ENCODE measurements at regions not wholly inside any gene's neighbourhood (a gene's known extent, or its start where the extent isn't known, plus 50 kb on each side); places are given as distances from the start of the nearest gene placed in this dataset.
"Not testable (repeated sequence)": the region's sequence is repeated elsewhere in the genome, so short reads cannot be mapped to it uniquely, and the experiment has no call there.

DNA sequence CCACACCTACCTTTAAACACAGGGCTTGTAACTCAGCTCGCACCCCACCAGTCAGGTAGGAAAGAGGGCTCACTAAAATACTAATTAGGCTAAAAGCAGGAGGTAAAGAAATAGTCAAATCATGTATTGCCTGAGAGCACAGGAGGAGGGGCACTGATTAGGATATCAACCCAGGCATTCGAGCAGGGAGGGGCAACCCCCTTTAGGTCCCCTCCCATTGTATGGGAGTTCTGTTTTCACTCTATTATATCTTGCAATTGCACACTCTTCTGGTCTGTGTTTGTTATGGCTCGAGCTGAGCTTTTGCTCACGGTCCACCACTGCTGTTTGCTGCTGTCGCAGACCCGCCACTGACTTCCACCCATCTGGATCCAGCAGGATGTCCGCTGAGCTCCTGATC lies 657.2 kb downstream of the PRIM2 start:
- Histone ChIP-seq H3K79me2 (ENCODE audit: insufficient read depth) (no peaks in the 10 kb centered on the region), H3K27me3 (replicated peaks; ENCODE audit: insufficient read depth) (no peaks in the 10 kb centered on the region), H3F3A (ENCODE audit: insufficient read depth) (peaks cover 9% of the 10 kb centered on the region; the same call in 1 of the 2 replicates), H3K9me3 (ENCODE audit: low read depth) (no peaks in the 10 kb centered on the region), H3K4me3 (no peak overlapping the region), H3K9me2 (ENCODE audit: insufficient read depth) (no peaks in the 10 kb centered on the region), H2AFZ (no peak overlapping the region), H3K4me2 (ENCODE audit: unreplicated experiment) (no peak overlapping the region), H3K36me3 (ENCODE audit: low read depth) (no peaks in the 10 kb centered on the region), H4K20me1 (ENCODE audit: insufficient read depth) (no peaks in the 10 kb centered on the region), H3K9ac (no peak overlapping the region), H3K27ac (no peak overlapping the region), H3K4me1 (ENCODE audit: insufficient read depth) (peaks cover 12% of the 10 kb centered on the region)
- TF ChIP-seq EZH2 (IDR thresholded peaks at IDR 0.05; ENCODE audit: insufficient read depth, poor library complexity, severe bottlenecking) (no peak), EZH2phosphoT487 (IDR thresholded peaks at IDR 0.05; ENCODE audit: insufficient read depth, low read depth) (no peak)
- no peak for DNase-seq
- 65 to 84% methylated on average over 7 of the region's 7 CpGs for WGBS, 2 experiments (ENCODE audit: low coverage in 1 of 2, low lambda C conversion rate in 2 of 2, missing lambda C conversion rate in 2 of 2)
- in situ Hi-C loops (cut with MboI): no loop called here

GRCh38 chr6:57975127-57975526 lies 657.7 kb downstream of the PRIM2 start:
- H3K4me1 ChIP-seq (ENCODE audit: insufficient read depth): peaks cover 12% of the 10 kb centered on the region
- DNase-seq; H3K9ac ChIP-seq; H3K79me2 ChIP-seq (ENCODE audit: insufficient read depth); H3K9me2 ChIP-seq (ENCODE audit: insufficient read depth); H2AFZ ChIP-seq; H3F3A ChIP-seq (ENCODE audit: insufficient read depth); H3K4me3 ChIP-seq; H4K20me1 ChIP-seq (ENCODE audit: insufficient read depth); H3K9me3 ChIP-seq (ENCODE audit: low read depth); H3K4me2 ChIP-seq (ENCODE audit: unreplicated experiment); H3K27me3 ChIP-seq (replicated peaks; ENCODE audit: insufficient read depth); in situ Hi-C loops (cut with MboI); H3K36me3 ChIP-seq (ENCODE audit: low read depth); H3K27ac ChIP-seq: not testable (repeated sequence)
- WGBS, 2 experiments (ENCODE audit: low coverage in 1 of 2, low lambda C conversion rate in 2 of 2, missing lambda C conversion rate in 2 of 2): 87 to 90% methylated on average over 10 of the region's 10 CpGs

GRCh38 chr6:57976371-57976770 lies 658.9 kb downstream of the PRIM2 start:
- in situ Hi-C loops (cut with MboI): not testable (repeated sequence)

DNA sequence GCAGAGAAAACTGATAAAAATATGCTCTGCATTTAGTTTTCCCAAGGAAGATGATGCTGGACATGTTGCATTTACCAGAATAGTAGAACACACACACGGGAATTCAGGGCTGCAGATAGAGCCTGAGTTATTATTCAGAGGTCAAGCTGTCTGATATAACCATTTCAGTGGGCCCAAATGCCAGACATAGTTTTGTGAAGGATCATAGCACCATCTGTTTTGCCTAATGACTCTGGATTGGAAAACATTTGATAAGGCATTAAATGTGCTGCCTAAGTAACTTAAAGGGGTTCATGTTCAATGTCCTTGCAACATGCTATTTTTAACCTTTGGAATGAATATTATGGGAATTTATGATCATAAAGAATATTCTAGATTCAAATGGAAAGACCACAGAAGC lies 666.2 kb downstream of the PRIM2 start:
- H3K9me2 ChIP-seq (ENCODE audit: insufficient read depth); H4K20me1 ChIP-seq (ENCODE audit: insufficient read depth); H3K9me3 ChIP-seq (ENCODE audit: low read depth); H3K27me3 ChIP-seq (replicated peaks; ENCODE audit: insufficient read depth); H3K9ac ChIP-seq; H3K4me3 ChIP-seq; H3F3A ChIP-seq (ENCODE audit: insufficient read depth); H3K79me2 ChIP-seq (ENCODE audit: insufficient read depth); in situ Hi-C loops (cut with MboI); H3K36me3 ChIP-seq (ENCODE audit: low read depth); H3K27ac ChIP-seq; H3K4me2 ChIP-seq (ENCODE audit: unreplicated experiment); H2AFZ ChIP-seq: not testable (repeated sequence)
- H3K4me1 ChIP-seq (ENCODE audit: insufficient read depth): peaks cover 12% of the 10 kb centered on the region
- WGBS, 2 experiments (ENCODE audit: low coverage in 1 of 2, low lambda C conversion rate in 2 of 2, missing lambda C conversion rate in 2 of 2): 8 to 21% methylated on average over 1 of the region's 1 CpG
- DNase-seq: peak; percentile 28

More at GRCh38 chr6:57976371-57976770, 658.9 kb downstream of the PRIM2 start:
- not testable (repeated sequence) for H4K20me1 ChIP-seq (ENCODE audit: insufficient read depth); H3F3A ChIP-seq (ENCODE audit: insufficient read depth); H3K9me3 ChIP-seq (ENCODE audit: low read depth); H3K79me2 ChIP-seq (ENCODE audit: insufficient read depth); H3K9ac ChIP-seq; H2AFZ ChIP-seq; H3K27ac ChIP-seq; H3K9me2 ChIP-seq (ENCODE audit: insufficient read depth); DNase-seq; H3K36me3 ChIP-seq (ENCODE audit: low read depth); H3K27me3 ChIP-seq (replicated peaks; ENCODE audit: insufficient read depth)
- Histone ChIP-seq H3K4me2 (ENCODE audit: unreplicated experiment) (peak overlapping the region; percentile 56), H3K4me1 (ENCODE audit: insufficient read depth) (peaks cover 12% of the 10 kb centered on the region), H3K4me3 (0 out of 2 replicates have a peak overlapping the region, but pooled peaks have one; percentile 9)
- WGBS, 2 experiments (ENCODE audit: low coverage in 1 of 2, low lambda C conversion rate in 2 of 2, missing lambda C conversion rate in 2 of 2): 0% methylated on average over 1 of the region's 1 CpG

- H3K9ac ChIP-seq; H3K4me3 ChIP-seq; H3K9me2 ChIP-seq (ENCODE audit: insufficient read depth); H3K27me3 ChIP-seq (replicated peaks; ENCODE audit: insufficient read depth); H3K4me2 ChIP-seq (ENCODE audit: unreplicated experiment); H3F3A ChIP-seq (ENCODE audit: insufficient read depth); DNase-seq; H2AFZ ChIP-seq; H3K9me3 ChIP-seq (ENCODE audit: low read depth); H3K36me3 ChIP-seq (ENCODE audit: low read depth); H4K20me1 ChIP-seq (ENCODE audit: insufficient read depth); H3K27ac ChIP-seq; H3K79me2 ChIP-seq (ENCODE audit: insufficient read depth); in situ Hi-C loops (cut with MboI): not testable (repeated sequence)
- H3K4me1 ChIP-seq (ENCODE audit: insufficient read depth): peaks cover 12% of the 10 kb centered on the region
- WGBS, 2 experiments (ENCODE audit: low coverage in 1 of 2, low lambda C conversion rate in 2 of 2, missing lambda C conversion rate in 2 of 2): 56 to 65% methylated on average over 3 of the region's 3 CpGs
Measured at GRCh38 chr6:57984575-57984974, 667.1 kb downstream of the PRIM2 start.

- H3K27me3 ChIP-seq (replicated peaks; ENCODE audit: insufficient read depth); H3K4me3 ChIP-seq; H3K36me3 ChIP-seq (ENCODE audit: low read depth); H4K20me1 ChIP-seq (ENCODE audit: insufficient read depth); H2AFZ ChIP-seq; in situ Hi-C loops (cut with MboI); H3K79me2 ChIP-seq (ENCODE audit: insufficient read depth); H3K4me2 ChIP-seq (ENCODE audit: unreplicated experiment); H3K9me3 ChIP-seq (ENCODE audit: low read depth); H3K9me2 ChIP-seq (ENCODE audit: insufficient read depth); H3F3A ChIP-seq (ENCODE audit: insufficient read depth); H3K9ac ChIP-seq; DNase-seq; H3K27ac ChIP-seq: not testable (repeated sequence)
- WGBS, 2 experiments (ENCODE audit: low coverage in 1 of 2, low lambda C conversion rate in 2 of 2, missing lambda C conversion rate in 2 of 2): 61 to 65% methylated on average over 4 of the region's 4 CpGs
- peaks cover 17% of the 10 kb centered on the region for H3K4me1 ChIP-seq (ENCODE audit: insufficient read depth)
Measured at GRCh38 chr6:57985734-57986133, 668.3 kb downstream of the PRIM2 start.

GRCh38 chr6:57986584-57986983 lies 669.2 kb downstream of the PRIM2 start:
- H3K9me2 ChIP-seq (ENCODE audit: insufficient read depth); in situ Hi-C loops (cut with MboI); H3K9me3 ChIP-seq (ENCODE audit: low read depth); H4K20me1 ChIP-seq (ENCODE audit: insufficient read depth); DNase-seq; H3K9ac ChIP-seq; H3K4me3 ChIP-seq; H3K27ac ChIP-seq; H2AFZ ChIP-seq; H3F3A ChIP-seq (ENCODE audit: insufficient read depth); H3K27me3 ChIP-seq (replicated peaks; ENCODE audit: insufficient read depth); H3K4me2 ChIP-seq (ENCODE audit: unreplicated experiment); H3K79me2 ChIP-seq (ENCODE audit: insufficient read depth); H3K36me3 ChIP-seq (ENCODE audit: low read depth): not testable (repeated sequence)
- 28 to 39% methylated on average over 2 of the region's 2 CpGs for WGBS, 2 experiments (ENCODE audit: low coverage in 1 of 2, low lambda C conversion rate in 2 of 2, missing lambda C conversion rate in 2 of 2)
- peaks cover 17% of the 10 kb centered on the region for H3K4me1 ChIP-seq (ENCODE audit: insufficient read depth)
